HG03175 (cell line): ENCODE measurements at regions not wholly inside any gene's neighbourhood (a gene's known extent, or its start where the extent isn't known, plus 50 kb on each side); places are given as distances from the start of the nearest gene placed in this dataset.
"Not testable (repeated sequence)": the region's sequence is repeated elsewhere in the genome, so short reads cannot be mapped to it uniquely, and the experiment has no call there.

Source experiments
- ATAC-seq: cut with Tn5 transposase; IDR thresholded peaks from one replicate; pipeline ENCODE4 v1.9.1; 2021; ENCODE audit warnings: mild to moderate bottlenecking, moderate library complexity; ENCODE audit not compliant: unreplicated experiment

DNA sequence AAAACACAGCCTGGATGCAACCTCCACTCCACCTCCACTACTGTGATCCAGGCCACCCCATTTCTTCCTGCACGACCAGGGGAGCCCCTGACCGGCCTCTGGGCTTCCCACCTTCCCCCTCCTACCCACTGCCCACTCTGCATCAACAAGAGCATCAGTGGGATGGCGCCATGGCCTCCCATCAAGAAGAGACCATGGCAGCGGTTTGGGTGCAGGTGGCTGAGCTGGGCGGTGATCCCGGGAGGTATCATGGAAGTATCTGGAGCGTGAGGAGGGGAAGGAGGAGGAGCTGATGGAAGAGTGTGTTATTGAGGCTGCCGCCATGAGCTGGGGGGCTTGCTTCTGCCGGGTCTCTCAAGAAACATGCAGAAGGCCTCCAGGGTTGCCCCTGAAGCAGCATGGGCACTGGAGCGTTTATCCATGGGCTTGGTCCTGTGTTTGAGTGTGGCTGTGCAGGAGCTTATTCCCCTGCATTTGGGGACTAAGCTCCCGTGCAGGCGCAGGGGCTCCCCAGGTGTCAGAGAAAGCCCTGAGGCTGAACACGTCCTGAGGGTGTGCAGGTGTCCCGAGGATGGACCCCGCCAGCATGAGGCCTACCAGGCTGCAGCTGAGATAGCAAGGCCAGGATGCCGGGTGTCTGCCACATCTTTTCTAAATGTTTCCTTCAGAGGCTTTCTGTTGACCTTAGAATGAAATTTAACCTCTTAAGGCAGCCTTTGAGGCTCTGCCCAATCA lies 99.2 kb upstream of the PCBD1 start:
- ATAC-seq = no peak

- ATAC-seq = not testable (repeated sequence)
Observed at GRCh38 chr10:70990156-70990555, 101.8 kb upstream of the PCBD1 start.

GRCh38 chr10:70990681-70991080 lies 102.3 kb upstream of the PCBD1 start:
- ATAC-seq = no peak

DNA sequence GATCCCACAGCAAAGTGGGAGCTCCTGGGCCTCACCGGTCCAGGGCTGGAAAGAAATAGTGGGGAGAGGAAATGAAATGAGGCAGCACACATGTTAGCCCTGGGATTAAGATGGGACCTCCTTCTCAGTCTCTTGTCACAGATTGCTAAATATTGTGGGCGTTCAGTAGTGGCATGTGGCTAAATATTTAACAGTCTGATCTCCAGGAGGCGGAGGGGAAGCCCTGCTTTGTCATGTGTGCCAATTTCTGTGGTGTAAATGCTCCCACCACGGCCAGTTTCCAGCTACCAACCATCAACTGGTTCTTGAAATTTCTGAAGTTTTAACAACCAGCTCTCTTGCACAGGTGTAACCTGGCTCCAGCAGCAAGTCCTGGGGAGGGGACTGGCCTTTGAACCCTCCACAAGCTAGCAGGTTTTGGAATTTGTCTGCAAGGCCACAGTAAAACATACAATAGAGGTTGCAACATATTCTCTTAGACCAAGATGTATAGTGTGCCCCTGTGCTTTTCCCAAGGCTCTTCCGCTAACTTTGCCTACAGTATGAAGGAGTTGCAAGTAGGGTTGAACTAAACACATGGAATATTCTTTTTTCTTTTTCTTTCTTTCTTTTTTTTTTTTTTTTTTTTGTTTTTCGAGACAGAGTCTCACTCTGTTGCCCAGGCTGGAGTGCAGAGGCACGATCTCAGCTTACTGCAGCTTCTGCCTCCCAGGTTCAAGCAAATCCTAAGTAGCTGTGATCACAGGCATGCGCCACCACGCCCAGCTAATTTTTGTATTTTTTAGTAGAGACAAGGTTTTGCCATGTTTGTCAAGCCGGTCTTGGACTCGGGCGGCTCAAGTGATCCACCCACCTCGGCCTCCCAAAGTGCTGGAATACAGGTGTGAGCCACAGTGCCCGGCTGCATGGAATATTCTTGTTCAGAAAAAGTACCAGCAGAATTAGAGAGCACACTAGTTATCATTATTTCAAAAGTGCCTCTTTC lies 103.1 kb upstream of the PCBD1 start:
- no peak for ATAC-seq

GRCh38 chr10:70992436-70992835 lies 104.1 kb upstream of the PCBD1 start:
- no peak for ATAC-seq

DNA sequence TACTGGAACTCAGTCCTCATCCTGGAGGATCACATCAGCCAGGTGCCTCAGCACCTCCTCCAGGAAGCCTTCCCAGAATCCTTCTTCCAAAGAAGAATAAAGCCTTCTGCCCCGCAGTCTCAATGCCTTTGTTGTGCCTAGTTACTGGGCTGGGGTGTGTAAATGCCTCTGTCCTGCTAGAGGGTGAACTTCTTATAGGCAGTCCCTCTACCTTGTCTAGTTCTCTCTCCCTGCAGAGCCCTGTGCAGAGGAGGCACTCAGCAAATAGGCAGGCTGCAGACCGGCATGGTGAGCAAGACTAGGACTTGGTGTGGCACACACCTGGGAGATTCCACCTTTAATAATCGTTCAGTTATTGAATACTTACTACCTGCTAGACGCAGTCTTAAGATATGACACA lies 104.7 kb upstream of the PCBD1 start:
- ATAC-seq = no peak

DNA sequence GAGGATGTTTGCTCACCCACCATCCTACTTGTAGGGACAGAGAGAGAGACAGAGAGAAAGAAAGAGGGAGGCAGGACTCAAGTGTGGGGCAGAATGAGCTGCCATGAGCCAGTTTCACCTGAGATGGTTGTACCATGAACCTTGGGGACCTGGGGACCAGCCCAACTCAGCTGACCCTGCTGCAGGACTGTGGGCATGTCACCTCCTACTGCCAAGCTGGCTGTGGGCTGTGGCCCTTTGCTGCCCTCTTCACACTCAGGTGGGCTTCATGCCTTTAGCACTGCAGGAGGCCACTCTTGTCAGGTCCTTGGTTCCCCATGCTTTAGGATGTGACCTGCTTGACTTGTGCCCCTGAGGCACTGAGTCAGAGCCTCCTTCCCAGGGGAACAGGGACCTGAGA lies 108.2 kb upstream of the PCBD1 start:
- ATAC-seq = no peak

DNA sequence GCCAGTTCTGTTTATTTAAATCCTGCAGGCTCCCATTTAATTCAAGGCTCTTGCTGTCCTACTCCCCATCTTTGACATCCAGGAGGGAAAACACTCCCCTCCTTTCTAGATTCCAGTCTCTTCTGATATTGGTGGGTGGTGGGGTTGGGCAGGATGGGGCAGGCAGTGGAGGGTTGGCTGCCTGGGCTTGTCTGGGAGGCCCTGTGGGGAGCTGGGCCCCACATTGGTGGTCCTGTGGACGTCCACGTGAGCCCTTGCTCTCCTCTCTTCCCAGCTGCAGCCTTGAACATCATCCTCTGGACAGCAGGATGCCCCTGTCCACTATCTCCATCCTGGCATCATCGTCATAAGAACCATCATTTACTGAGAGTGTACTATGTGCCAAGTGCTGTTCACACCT lies 108.9 kb upstream of the PCBD1 start:
- no peak for ATAC-seq

DNA sequence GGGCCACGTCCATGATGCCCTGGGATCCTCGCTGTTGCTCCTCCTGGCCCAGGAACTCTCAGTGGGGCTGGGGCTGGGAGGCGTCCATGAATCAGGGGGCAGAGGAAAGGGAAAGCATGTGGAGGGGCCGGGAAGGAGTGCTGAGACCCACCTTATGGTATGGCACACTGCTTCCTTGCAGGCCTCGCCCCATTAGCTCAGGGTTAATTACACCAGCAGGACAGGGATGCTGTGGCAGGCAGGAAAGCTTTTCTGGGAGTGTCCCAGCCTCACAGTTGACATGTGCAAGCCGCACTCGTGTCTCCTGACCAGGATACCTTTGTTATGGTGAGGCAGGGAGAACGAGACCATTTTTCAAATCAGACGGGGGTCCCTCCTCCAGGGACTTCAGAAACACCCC lies 109.7 kb upstream of the PCBD1 start:
- ATAC-seq = no peak

- ATAC-seq = no peak
Observed at GRCh38 chr10:71001470-71001869, 113.1 kb upstream of the PCBD1 start.

- no peak for ATAC-seq
Observed at GRCh38 chr10:71004176-71005075, 116.1 kb upstream of the PCBD1 start.

DNA sequence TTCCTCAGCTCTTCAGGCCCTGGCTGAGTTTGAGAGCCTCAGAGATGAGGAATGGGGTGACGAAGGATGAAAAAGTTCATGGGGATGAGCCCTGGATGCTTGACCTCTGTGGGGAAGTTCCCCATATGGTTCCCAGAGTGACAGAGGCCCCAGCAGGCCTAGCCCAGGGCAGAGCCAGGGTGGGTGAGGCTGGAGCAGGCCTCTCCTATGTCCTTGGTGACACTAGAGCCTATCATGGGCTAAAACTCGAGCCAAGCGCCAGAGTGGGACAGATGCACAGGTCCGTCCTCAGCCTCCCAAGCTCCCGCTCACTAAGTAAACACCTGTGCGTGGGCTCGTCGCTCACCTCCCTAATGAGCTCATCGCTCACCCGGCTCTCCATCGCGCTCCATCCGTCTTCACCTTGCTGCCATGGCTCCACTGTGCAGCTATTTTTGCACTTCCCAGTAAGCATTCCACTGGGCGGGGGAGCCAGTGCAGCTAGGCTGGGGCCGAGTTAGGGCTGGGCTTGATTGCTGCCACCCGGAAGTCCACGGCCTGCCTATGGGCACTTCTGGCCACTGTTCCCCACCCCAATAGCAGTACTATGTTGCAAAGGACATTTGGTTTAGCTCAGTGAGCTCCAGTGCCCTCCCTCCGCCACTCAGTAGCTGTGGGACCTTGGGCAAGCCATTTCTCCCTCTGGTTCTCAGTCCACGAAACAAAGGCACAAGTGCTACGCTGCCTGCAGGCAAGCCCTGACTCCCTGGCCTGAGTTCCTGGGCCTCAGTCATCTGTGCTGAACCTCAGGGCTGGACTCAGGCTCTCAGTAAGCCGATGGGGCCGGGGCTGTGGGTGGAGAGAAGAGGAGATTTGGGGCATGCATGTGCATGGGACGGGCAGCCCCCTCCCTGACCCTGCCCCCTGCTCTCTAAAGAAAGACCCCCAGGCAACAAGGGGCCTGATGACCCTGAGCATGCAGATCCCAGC lies 117.3 kb upstream of the PCBD1 start:
- ATAC-seq = no peak

GRCh38 chr10:71006506-71006905 lies 118.1 kb upstream of the PCBD1 start:
- ATAC-seq = no peak

DNA sequence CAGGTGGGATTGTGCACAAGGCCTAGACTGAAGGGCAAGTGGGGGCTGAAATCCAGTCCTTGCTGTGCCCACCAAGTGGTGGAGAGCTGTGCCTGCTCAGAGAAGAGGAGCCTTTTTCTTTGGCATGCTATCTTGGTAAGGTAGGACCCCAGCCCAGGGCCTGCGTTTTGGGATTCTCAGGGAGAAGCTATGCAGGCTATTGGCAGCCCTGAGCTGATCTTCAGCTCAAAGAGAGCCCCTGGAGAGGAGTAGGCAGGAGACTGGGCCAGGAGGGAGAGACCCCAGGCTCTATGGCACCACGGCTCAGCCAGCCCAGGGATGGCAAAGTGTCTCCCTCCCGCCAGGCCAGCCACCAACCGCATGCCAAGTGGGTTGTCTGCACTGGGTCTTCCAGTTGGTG lies 119.2 kb upstream of the PCBD1 start:
- no peak for ATAC-seq

DNA sequence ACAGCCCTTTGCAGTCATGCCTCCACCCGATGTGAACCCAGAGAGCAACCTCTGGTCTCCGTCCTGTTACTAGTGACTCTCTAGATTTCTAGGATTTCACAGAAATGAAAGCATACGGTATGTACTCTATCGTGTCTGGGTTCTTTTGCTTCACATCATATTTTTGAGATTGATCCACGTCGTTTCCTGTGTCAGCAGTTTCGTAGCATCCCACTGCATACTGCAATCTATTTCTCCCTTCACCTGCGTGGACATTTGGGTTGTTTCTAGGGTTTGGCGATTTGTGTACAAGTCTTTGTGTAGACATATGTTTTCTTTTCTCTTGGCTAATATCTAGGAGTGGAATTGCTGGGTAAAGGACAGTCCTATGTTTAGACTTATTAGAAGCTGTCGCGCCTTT lies 119.8 kb upstream of the PCBD1 start:
- ATAC-seq = no peak

DNA sequence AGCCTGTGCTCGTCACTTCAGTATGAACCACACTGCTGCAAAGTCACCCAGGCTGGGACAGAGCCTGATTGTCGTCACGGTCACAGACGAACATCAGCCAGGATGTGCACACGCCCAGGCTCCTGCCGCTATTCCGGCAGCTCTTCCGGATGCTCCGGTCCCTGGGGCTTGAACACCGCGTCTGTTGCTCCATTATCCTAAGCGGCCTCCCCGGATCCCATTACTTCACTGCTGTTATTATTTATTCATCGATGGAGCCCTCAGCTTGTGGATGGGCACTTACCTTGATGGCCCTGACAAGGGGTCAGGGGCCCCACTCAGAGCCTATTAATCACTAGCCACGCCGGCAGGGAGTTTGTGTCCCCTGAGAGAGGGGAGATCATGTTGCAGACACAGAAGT lies 120.8 kb upstream of the PCBD1 start:
- no peak for ATAC-seq

DNA sequence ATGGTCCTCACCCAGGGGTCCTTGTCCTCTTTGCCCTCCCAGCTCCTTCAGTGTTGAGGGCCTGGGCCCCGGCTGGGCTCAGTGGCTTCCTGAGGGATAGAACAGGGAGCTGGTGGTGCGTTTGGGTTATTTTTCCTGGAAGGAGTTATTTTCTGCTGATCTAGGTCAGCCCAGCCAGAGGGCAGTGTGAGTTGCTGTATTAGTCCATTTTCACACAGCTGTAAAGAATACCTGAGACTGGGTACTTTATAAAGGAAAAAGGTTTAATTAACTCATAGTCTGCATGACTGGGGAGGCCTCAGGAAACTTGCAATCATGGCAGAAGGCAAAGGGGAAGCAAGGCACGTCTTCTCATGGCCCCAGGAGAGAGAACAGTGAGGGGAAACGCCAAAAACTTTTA lies 122.4 kb upstream of the PCBD1 start:
- no peak for ATAC-seq

DNA sequence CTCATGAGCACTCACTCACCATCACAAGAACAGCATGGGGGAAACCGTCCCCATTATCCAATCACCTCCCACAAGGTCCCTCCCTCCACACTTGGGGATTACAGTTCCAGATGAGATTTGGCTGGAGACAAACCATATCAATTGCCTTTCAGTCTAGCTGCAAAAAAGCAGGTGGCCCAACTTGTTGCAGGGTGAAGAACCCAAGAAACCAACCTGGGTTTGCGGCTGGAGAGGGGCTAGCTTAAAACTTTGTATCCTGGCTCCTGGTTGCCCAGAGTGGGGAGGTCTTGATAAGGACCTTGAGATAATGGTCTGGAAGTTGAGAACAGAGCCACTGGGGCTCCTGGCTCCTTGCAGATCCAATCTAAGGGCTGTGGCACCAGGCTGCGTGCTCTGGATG lies 122.8 kb upstream of the PCBD1 start:
- ATAC-seq = no peak

DNA sequence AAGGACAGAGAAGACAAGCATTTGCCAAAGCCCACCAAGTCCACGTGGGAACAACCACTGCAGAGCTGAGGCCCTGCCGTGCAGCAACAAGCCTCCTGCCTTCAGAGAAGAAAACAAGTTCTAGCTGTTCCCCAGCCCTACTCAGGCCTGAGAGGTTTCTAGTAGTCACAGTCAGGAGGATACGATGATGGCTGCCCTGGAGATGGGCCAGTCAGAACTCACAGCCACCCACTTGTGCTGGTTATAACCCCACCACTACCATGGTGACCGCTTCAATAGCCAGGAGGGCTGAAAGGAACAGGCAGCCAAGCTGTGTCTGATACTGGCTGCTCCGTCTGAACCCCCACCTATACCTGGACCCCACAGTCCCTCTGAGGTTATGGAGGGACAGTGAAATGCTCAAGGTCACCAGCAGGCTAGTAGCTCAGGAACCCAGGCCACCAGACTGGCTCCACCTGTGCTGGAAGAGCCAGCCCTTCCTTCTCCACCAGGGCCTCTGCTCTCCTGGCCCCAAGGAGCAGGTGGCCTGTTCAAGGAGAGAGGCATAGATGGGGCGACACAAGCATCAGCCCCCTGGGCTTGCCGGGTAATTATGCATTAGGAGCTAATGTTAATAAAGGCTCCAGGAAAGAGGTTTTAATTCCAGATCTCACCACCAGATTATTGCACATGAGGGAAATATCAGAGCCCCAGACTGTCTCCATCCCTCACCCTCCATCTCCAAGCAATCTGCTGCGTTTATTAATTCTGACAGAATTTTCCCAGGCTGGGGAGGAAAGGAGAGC lies 125.8 kb upstream of the PCBD1 start:
- ATAC-seq = no peak
